ENCODE measurements at regions not wholly inside any gene's neighbourhood (a gene's known extent, or its start where the extent isn't known, plus 50 kb on each side); places are given as distances from the start of the nearest gene placed in this dataset.
A peak's percentile ranks its signal among the peaks of the same experiment; 100 is the strongest.
"Not testable (repeated sequence)": the region's sequence is repeated elsewhere in the genome, so short reads cannot be mapped to it uniquely, and the experiment has no call there.

- ATAC-seq (replicated peaks in 1 of 2) (no peak), DNase-seq (no peak)
- Mint-ChIP-seq H3K27ac (no peak overlapping the region), H3K27me3 (ENCODE audit: low read depth) (no peaks in the 10 kb centered on the region), H3K9me3 (peaks cover 0 to 1% of the 10 kb centered on the region in 2 donors), H3K36me3 (ENCODE audit: insufficient read depth in 2 of 2) (no peaks in the 10 kb centered on the region), H3K4me3 (no peak overlapping the region), H3K4me1 (ENCODE audit: low read depth) (peaks cover 6% of the 10 kb centered on the region)
Measured at GRCh38 chr3:177405191-177405672, 207.9 kb upstream of the TBL1XR1 start.

- Mint-ChIP-seq H3K27me3 (ENCODE audit: low read depth) (no peaks in the 10 kb centered on the region), H3K27ac (no peak overlapping the region), H3K4me1 (ENCODE audit: low read depth) (peaks cover 15% of the 10 kb centered on the region), H3K36me3 (ENCODE audit: insufficient read depth in 2 of 2) (no peaks in the 10 kb centered on the region), H3K4me3 (no peak overlapping the region), H3K9me3 (peaks cover 0 to 3% of the 10 kb centered on the region in 2 donors)
- ATAC-seq (replicated peaks in 1 of 2) = no peak
- no peak for DNase-seq
Measured at GRCh38 chr3:177410730-177411129, 213.4 kb upstream of the TBL1XR1 start.

- Mint-ChIP-seq H3K4me1 (ENCODE audit: low read depth) (peaks cover 15% of the 10 kb centered on the region), H3K36me3 (ENCODE audit: insufficient read depth in 2 of 2) (no peaks in the 10 kb centered on the region), H3K27ac (no peak overlapping the region), H3K9me3 (peaks cover 0 to 3% of the 10 kb centered on the region in 2 donors), H3K27me3 (ENCODE audit: low read depth) (no peaks in the 10 kb centered on the region), H3K4me3 (no peak overlapping the region)
- no peak for ATAC-seq (replicated peaks in 1 of 2)
- DNase-seq = no peak
Measured at GRCh38 chr3:177411201-177411600, 213.9 kb upstream of the TBL1XR1 start.

- not testable (repeated sequence) for DNase-seq; ATAC-seq (replicated peaks in 1 of 2); H3K27me3 Mint-ChIP-seq (ENCODE audit: low read depth); H3K4me3 Mint-ChIP-seq; H3K27ac Mint-ChIP-seq; H3K9me3 Mint-ChIP-seq; H3K36me3 Mint-ChIP-seq (ENCODE audit: insufficient read depth in 2 of 2)
- peaks cover 22% of the 10 kb centered on the region for H3K4me1 Mint-ChIP-seq (ENCODE audit: low read depth)
Measured at GRCh38 chr3:177412677-177413170, 215.4 kb upstream of the TBL1XR1 start.

GRCh38 chr3:177414093-177414492 is 216.8 kb upstream of the TBL1XR1 start:
- DNase-seq (no peak), ATAC-seq (replicated peaks in 1 of 2) (no peak)
- no peaks in the 10 kb centered on the region for H3K27me3 Mint-ChIP-seq (ENCODE audit: low read depth)
- peaks cover 0 to 3% of the 10 kb centered on the region in 2 donors for H3K9me3 Mint-ChIP-seq
- H3K36me3 Mint-ChIP-seq (ENCODE audit: insufficient read depth in 2 of 2) = no peaks in the 10 kb centered on the region
- H3K27ac Mint-ChIP-seq = no peak overlapping the region
- peaks cover 35% of the 10 kb centered on the region for H3K4me1 Mint-ChIP-seq (ENCODE audit: low read depth)
- no peak overlapping the region for H3K4me3 Mint-ChIP-seq

- Mint-ChIP-seq H3K27ac (no peak overlapping the region), H3K27me3 (ENCODE audit: low read depth) (no peaks in the 10 kb centered on the region), H3K4me1 (ENCODE audit: low read depth) (peaks cover 60% of the 10 kb centered on the region), H3K36me3 (ENCODE audit: insufficient read depth in 2 of 2) (no peaks in the 10 kb centered on the region), H3K9me3 (peaks cover 0 to 3% of the 10 kb centered on the region in 2 donors), H3K4me3 (peak overlapping the region; percentile 10 to 36)
- DNase-seq (no peak), ATAC-seq (replicated peaks in 1 of 2) (peak; percentile 53 to 55)
Measured at GRCh38 chr3:177418787-177419186, 221.5 kb upstream of the TBL1XR1 start.

GRCh38 chr3:177419904-177420601 is 222.8 kb upstream of the TBL1XR1 start:
- DNase-seq (peak; percentile 38 to 40), ATAC-seq (replicated peaks in 1 of 2) (peak; percentile 92 to 93)
- H3K27me3 Mint-ChIP-seq (ENCODE audit: low read depth) = no peaks in the 10 kb centered on the region
- no peaks in the 10 kb centered on the region for H3K36me3 Mint-ChIP-seq (ENCODE audit: insufficient read depth in 2 of 2)
- H3K4me3 Mint-ChIP-seq = peak overlapping the region; percentile 66 to 67
- H3K27ac Mint-ChIP-seq = peak overlapping the region; percentile 16
- H3K9me3 Mint-ChIP-seq = peaks cover 0 to 3% of the 10 kb centered on the region in 2 donors
- H3K4me1 Mint-ChIP-seq (ENCODE audit: low read depth) = peaks cover 59% of the 10 kb centered on the region

GRCh38 chr3:177420651-177421480 is 223.6 kb upstream of the TBL1XR1 start:
- H3K4me3 Mint-ChIP-seq = peak overlapping the region; percentile 66 to 67
- peaks cover 59% of the 10 kb centered on the region for H3K4me1 Mint-ChIP-seq (ENCODE audit: low read depth)
- peak overlapping the region; percentile 9 for H3K27ac Mint-ChIP-seq
- DNase-seq = no peak
- no peaks in the 10 kb centered on the region for H3K27me3 Mint-ChIP-seq (ENCODE audit: low read depth)
- ATAC-seq (replicated peaks in 1 of 2) = no peak
- peaks cover 0 to 2% of the 10 kb centered on the region in 2 donors for H3K36me3 Mint-ChIP-seq (ENCODE audit: insufficient read depth in 2 of 2)
- H3K9me3 Mint-ChIP-seq = no peaks in the 10 kb centered on the region

GRCh38 chr3:177421481-177421785 is 224.2 kb upstream of the TBL1XR1 start:
- DNase-seq = no peak
- ATAC-seq (replicated peaks in 1 of 2) = no peak
- H3K27ac Mint-ChIP-seq = no peak overlapping the region

GRCh38 chr3:177424521-177424920 is 227.2 kb upstream of the TBL1XR1 start:
- H3K36me3 Mint-ChIP-seq (ENCODE audit: insufficient read depth in 2 of 2) = peaks cover 0 to 8% of the 10 kb centered on the region in 2 donors

More at GRCh38 chr3:177421481-177421785, 224.2 kb upstream of the TBL1XR1 start:
- H3K36me3 Mint-ChIP-seq (ENCODE audit: insufficient read depth in 2 of 2) = peaks cover 0 to 6% of the 10 kb centered on the region in 2 donors
- no peak overlapping the region for H3K4me3 Mint-ChIP-seq
- H3K4me1 Mint-ChIP-seq (ENCODE audit: low read depth) = peaks cover 65% of the 10 kb centered on the region
- H3K9me3 Mint-ChIP-seq = no peaks in the 10 kb centered on the region
- no peaks in the 10 kb centered on the region for H3K27me3 Mint-ChIP-seq (ENCODE audit: low read depth)

GRCh38 chr3:177425042-177425441 is 227.8 kb upstream of the TBL1XR1 start:
- no peak for ATAC-seq (replicated peaks in 1 of 2)
- H3K9me3 Mint-ChIP-seq = no peaks in the 10 kb centered on the region
- peaks cover 54% of the 10 kb centered on the region for H3K4me1 Mint-ChIP-seq (ENCODE audit: low read depth)
- H3K27ac Mint-ChIP-seq = no peak overlapping the region
- no peak overlapping the region for H3K4me3 Mint-ChIP-seq
- no peak for DNase-seq
- peaks cover 0 to 8% of the 10 kb centered on the region in 2 donors for H3K36me3 Mint-ChIP-seq (ENCODE audit: insufficient read depth in 2 of 2)
- no peaks in the 10 kb centered on the region for H3K27me3 Mint-ChIP-seq (ENCODE audit: low read depth)

More at GRCh38 chr3:177424521-177424920, 227.2 kb upstream of the TBL1XR1 start:
- Mint-ChIP-seq H3K9me3 (no peaks in the 10 kb centered on the region), H3K4me3 (no peak overlapping the region), H3K4me1 (ENCODE audit: low read depth) (peaks cover 59% of the 10 kb centered on the region), H3K27ac (no peak overlapping the region), H3K27me3 (ENCODE audit: low read depth) (no peaks in the 10 kb centered on the region)
- ATAC-seq (replicated peaks in 1 of 2) (no peak), DNase-seq (no peak)

GRCh38 chr3:177426106-177426877 is 229.0 kb upstream of the TBL1XR1 start:
- no peaks in the 10 kb centered on the region for H3K27me3 Mint-ChIP-seq (ENCODE audit: low read depth)
- H3K4me3 Mint-ChIP-seq = peak overlapping the region; percentile 31 to 38
- DNase-seq (no peak), ATAC-seq (replicated peaks in 1 of 2) (no peak)
- H3K27ac Mint-ChIP-seq = peak overlapping the region; percentile 40
- peaks cover 42% of the 10 kb centered on the region for H3K4me1 Mint-ChIP-seq (ENCODE audit: low read depth)
- H3K36me3 Mint-ChIP-seq (ENCODE audit: insufficient read depth in 2 of 2) = peaks cover 0 to 8% of the 10 kb centered on the region in 2 donors
- H3K9me3 Mint-ChIP-seq = no peaks in the 10 kb centered on the region

All from activated T-cell treated with anti-CD3 and anti-CD28 coated beads, Interleukin-2, amount 50 U/mL, for 72 hours (primary cell).